Heart left ventricle (tissue), 16 donors: ENCODE measurements at regions not wholly inside any gene's neighbourhood (a gene's known extent, or its start where the extent isn't known, plus 50 kb on each side); places are given as distances from the start of the nearest gene placed in this dataset.

Source experiments
- ATAC-seq, 4 donors: fragments of 200-7000 bp; cut with Tn5 transposase; one replicate each; pipeline ENCODE4 v1.9.1; 2020 to 2022; ENCODE audit warnings: moderate library complexity in 4 of 4, mild to moderate bottlenecking in 3 of 4, moderate number of reproducible peaks in 1 of 4
- DNase-seq, 5 donors: peaks; one replicate each; pipeline ENCODE4 v3.0.0-alpha.2; 2020
- H3K27ac ChIP-seq, 12 donors: fragments of 200-600 bp; sonication (generic) in 4 of 12; one replicate each; pipeline versions ENCODE4 v1.5.0 to v1.8.0; 2016 to 2022; ENCODE audit warnings: mild to moderate bottlenecking in 2 of 12
- H3K27me3 ChIP-seq, 9 donors: fragments of 200-600 bp; sonication (generic) in 2 of 9; one replicate each; pipeline versions ENCODE4 v1.5.1 to v1.8.0; 2016 to 2022; ENCODE audit warnings: mild to moderate bottlenecking in 3 of 9
- H3K36me3 ChIP-seq, 9 donors: fragments of 200-600 bp; sonication (generic) in 2 of 9; one replicate each; pipeline versions ENCODE4 v1.5.0 to v1.8.0; 2018 to 2022; ENCODE audit warnings: mild to moderate bottlenecking in 2 of 9
- H3K4me1 ChIP-seq, 12 donors: fragments of 200-600 bp; sonication (generic) in 4 of 12; one replicate each; pipeline versions ENCODE4 v1.5.0 to v1.8.0; 2016 to 2022; ENCODE audit warnings: mild to moderate bottlenecking in 3 of 12
- H3K4me3 ChIP-seq, 12 donors: fragments of 200-600 bp; sonication (generic) in 4 of 12; one replicate each; pipeline versions ENCODE4 v1.5.0 to v1.8.0; 2017 to 2022; ENCODE audit warnings: mild to moderate bottlenecking in 9 of 12, moderate library complexity in 4 of 12
- H3K9me3 ChIP-seq, 12 donors: fragments of 200-600 bp; sonication (generic) in 4 of 12; one replicate each; pipeline versions ENCODE4 v1.5.0 to v1.8.0; 2016 to 2022; ENCODE audit warnings: mild to moderate bottlenecking in 1 of 12
- POLR2A ChIP-seq, 2 donors: fragments of 450-650 bp; IDR thresholded peaks; one replicate each; pipeline ENCODE4 v1.6.1; 2017; ENCODE audit warnings: antibody characterized with exemption in 2 of 2, mild to moderate bottlenecking in 2 of 2, moderate library complexity in 2 of 2
- WGBS, 4 donors: extraction: QIAGEN DNeasy Blood & Tissue Kit in 2 of 4; methylation state at CpG; one replicate each; pipeline versions ENCODE4 v1.1.5 to v1.1.7; 2013 to 2018; 5-methylcytosine and 5-hydroxymethylcytosine counted together
- intact Hi-C, 10 donors: fragments of 100-400 bp; cut with DNase I; formaldehyde crosslinking; loops; one replicate each; pipeline versions ENCODE4 v1.11.1 to v1.14.2; 2022
- TF ChIP-seq, protein P1 (sequence below), 12 donors: fragments of 200-600 bp; sonication (generic) in 4 of 12; IDR thresholded peaks; one replicate each; pipeline versions ENCODE4 v1.5.0 to v1.8.0; 2018 to 2022; ENCODE audit warnings: antibody characterized with exemption in 12 of 12, mild to moderate bottlenecking in 5 of 12
- donor health status: ischemic (EF 13 %, LVEDD 7.1; RV severe dilation, severe dysfunction).
- donor health status: healthy with polysubstance abuse.
- donor health status: DM: no; HTN: yes; CAD: no.
- donor health status: DM: no; HTN: no; CAD: no.
- donor health status: ischemic (EF 25% LVEDD 6.9; RV normal size, moderate dysfunction).
- donor health status: ischemic (EF 25% LVEDD 5.7; RV mildly dilated, moderate dysfunction).
- donor health status: healthy.
- donor health status: DM: yes; HTN: yes; CAD: no.
- donor health status: ischemic (EF 35%, LVEDD 5.7; RV mildly dilated, moderate dysfunction).
- donor health status: nonischemic (EF 11% LVEDD 7.7; RV severe dilation, severe dysfunction).
- donor health status: DM: yes; HTN: yes; CAD: no.
- donor health status: PGD.
- donor health status: ischemic (EF 29% LVEDD 5.4; RV normal size, mild dysfunction).
- donor health status: nonischemic (EF 23%, LVEDD 6.1; RV moderate dilation, normal function).

GRCh38 chr1:191875994-191876393, 282.3 kb upstream of the RGS18 start:
- intact Hi-C loops, result no loop called here
- H3K9me3 ChIP-seq, result no peaks in the 10 kb centered on the region
- H3K27me3 ChIP-seq, result no peaks in the 10 kb centered on the region
- H3K27ac ChIP-seq, result no peak overlapping the region
- 89 to 96% (median 93%) methylated on average over 1 of the region's 1 CpG for WGBS, 4 donors
- TF ChIP-seq, protein P1, sequence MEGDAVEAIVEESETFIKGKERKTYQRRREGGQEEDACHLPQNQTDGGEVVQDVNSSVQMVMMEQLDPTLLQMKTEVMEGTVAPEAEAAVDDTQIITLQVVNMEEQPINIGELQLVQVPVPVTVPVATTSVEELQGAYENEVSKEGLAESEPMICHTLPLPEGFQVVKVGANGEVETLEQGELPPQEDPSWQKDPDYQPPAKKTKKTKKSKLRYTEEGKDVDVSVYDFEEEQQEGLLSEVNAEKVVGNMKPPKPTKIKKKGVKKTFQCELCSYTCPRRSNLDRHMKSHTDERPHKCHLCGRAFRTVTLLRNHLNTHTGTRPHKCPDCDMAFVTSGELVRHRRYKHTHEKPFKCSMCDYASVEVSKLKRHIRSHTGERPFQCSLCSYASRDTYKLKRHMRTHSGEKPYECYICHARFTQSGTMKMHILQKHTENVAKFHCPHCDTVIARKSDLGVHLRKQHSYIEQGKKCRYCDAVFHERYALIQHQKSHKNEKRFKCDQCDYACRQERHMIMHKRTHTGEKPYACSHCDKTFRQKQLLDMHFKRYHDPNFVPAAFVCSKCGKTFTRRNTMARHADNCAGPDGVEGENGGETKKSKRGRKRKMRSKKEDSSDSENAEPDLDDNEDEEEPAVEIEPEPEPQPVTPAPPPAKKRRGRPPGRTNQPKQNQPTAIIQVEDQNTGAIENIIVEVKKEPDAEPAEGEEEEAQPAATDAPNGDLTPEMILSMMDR (IDR thresholded peaks at IDR 0.05), result no peak
- TF ChIP-seq POLR2A (IDR thresholded peaks at IDR 0.05), result no peak
- H3K4me3 ChIP-seq, result no peak overlapping the region
- no peaks in the 10 kb centered on the region for H3K4me1 ChIP-seq
- no peak for ATAC-seq
- no peaks in the 10 kb centered on the region for H3K36me3 ChIP-seq
- DNase-seq, result no peak

GRCh38 chr1:191876631-191877030, 281.6 kb upstream of the RGS18 start:
- no peak overlapping the region for H3K27ac ChIP-seq
- WGBS, 4 donors, result 86 to 95% (median 90%) methylated on average over 1 of the region's 1 CpG
- DNase-seq (no peak), ATAC-seq (no peak)
- no peaks in the 10 kb centered on the region for H3K9me3 ChIP-seq
- TF ChIP-seq, protein P1 (IDR thresholded peaks at IDR 0.05), result no peak
- TF ChIP-seq POLR2A (IDR thresholded peaks at IDR 0.05), result no peak
- no peaks in the 10 kb centered on the region for H3K4me1 ChIP-seq
- no peaks in the 10 kb centered on the region for H3K36me3 ChIP-seq
- H3K27me3 ChIP-seq, result no peaks in the 10 kb centered on the region
- intact Hi-C loops, result no loop called here
- H3K4me3 ChIP-seq, result no peak overlapping the region

DNA sequence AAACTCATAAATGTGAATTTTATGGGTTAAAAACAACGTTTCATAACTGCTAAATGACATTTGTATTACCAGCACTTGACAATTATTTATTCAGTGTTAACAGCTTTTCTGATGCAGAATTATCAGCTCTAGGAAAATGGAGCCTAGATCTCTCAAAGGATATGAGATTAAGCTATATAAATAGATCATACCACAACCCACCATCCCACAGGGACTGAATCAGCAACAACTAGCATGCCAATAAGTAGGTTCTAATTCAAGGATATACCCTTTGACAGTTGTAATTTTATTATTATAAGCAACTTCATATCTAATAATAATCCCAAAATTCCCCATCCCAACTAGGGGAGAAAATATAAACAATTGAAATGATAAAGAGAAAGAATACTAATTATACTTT, 275.4 kb upstream of the RGS18 start:
- Histone ChIP-seq H3K36me3 (no peaks in the 10 kb centered on the region), H3K27ac (no peak overlapping the region), H3K9me3 (no peaks in the 10 kb centered on the region), H3K27me3 (no peaks in the 10 kb centered on the region), H3K4me1 (no peaks in the 10 kb centered on the region), H3K4me3 (no peak overlapping the region)
- DNase-seq, result no peak
- WGBS, 4 donors, result 32 to 49% (median 43%) methylated on average over 1 of the region's 1 CpG
- no peak for ATAC-seq
- intact Hi-C loops, result loop anchor here in 1 of 10 donors (10.0 kb wide), 1 partner anchor 62 kb away; no protein-coding TSS in a partner anchor
- TF ChIP-seq, protein P1 (IDR thresholded peaks at IDR 0.05), result no peak
- no peak for TF ChIP-seq POLR2A (IDR thresholded peaks at IDR 0.05)

DNA sequence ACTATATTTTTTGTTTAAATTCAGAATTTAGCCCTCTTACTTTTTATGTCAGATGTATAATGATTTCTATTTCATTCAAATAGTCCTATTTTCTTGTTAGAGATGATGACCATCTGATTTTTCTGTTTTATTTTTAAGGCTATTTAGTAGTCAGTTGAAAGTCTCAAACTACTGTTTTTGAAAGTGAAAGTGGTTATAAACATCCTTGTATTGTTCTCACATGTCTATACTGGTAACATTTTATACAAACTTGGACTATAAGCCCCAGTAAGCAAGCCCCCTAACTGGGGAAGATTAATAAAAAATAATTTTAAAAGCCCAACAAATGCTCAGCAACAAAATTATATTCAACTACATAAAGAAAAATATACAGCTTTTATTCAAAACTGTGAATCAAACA, 271.3 kb upstream of the RGS18 start:
- H3K9me3 ChIP-seq, result no peaks in the 10 kb centered on the region
- H3K36me3 ChIP-seq, result no peaks in the 10 kb centered on the region
- no peak for DNase-seq
- intact Hi-C loops, result loop anchor here in 1 of 10 donors (10.0 kb wide), 1 partner anchor 58 kb away; no protein-coding TSS in a partner anchor
- TF ChIP-seq, protein P1 (IDR thresholded peaks at IDR 0.05), result no peak
- no peak for TF ChIP-seq POLR2A (IDR thresholded peaks at IDR 0.05)
- no peak overlapping the region for H3K4me3 ChIP-seq
- H3K27me3 ChIP-seq, result no peaks in the 10 kb centered on the region
- no peak overlapping the region for H3K27ac ChIP-seq
- H3K4me1 ChIP-seq, result no peaks in the 10 kb centered on the region
- no peak for ATAC-seq
